SK-N-MC (cell line): ENCODE measurements at regions not wholly inside any gene's neighbourhood (a gene's known extent, or its start where the extent isn't known, plus 50 kb on each side); places are given as distances from the start of the nearest gene placed in this dataset.
"Not testable (repeated sequence)": the region's sequence is repeated elsewhere in the genome, so short reads cannot be mapped to it uniquely, and the experiment has no call there.

ENCODE experiments used
- EZH2 ChIP-seq: fragments of 200-600 bp; sonication (generic); IDR thresholded peaks from one replicate; pipeline ENCODE4 v1.6.1; 2017; ENCODE audit warnings: antibody characterized with exemption
- POLR2AphosphoS5 ChIP-seq: IDR thresholded peaks from 2 replicates; pipeline ENCODE4 v1.6.1; 2012; ENCODE audit warnings: mild to moderate bottlenecking, low read depth, low read length, borderline replicate concordance

DNA sequence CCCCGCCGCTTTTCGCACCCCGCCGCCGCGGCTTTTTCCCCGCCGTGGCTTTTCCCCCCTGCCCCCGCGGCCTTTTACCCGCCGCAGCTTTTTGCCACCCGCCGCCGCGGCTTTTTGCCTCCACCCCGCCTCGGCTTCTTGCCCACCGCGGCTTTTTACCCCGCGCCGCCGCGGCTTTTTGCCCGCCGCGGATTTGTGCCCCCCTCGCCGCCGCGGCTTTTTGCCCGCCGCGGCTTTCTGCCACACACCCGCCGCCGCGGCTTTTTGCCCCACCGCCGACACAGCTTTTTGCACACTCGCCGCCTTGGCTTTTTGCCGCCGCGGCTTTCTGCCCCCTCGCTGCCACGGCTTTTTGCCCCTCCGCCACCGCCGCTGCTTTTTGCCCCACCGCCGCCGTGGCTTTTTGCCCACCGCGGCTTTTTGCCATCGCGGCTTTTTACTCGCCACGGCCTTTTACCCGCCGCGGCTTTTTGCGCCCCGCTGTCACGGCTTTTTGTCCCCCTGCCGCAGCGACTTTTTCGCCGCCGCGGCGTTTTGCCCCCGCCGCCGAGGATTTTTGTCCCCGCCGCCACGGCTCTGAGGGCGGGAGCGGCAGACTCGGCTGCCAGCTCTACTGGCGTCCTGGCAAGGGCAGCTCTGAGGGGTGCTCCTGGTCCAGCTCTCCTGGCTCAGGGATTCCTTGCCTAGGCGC is 473.6 kb downstream of the FAM72C start:
- not testable (repeated sequence) for TF ChIP-seq POLR2AphosphoS5, EZH2
